Thymus (tissue), 11 donors: ENCODE measurements at regions not wholly inside any gene's neighbourhood (a gene's known extent, or its start where the extent isn't known, plus 50 kb on each side); places are given as distances from the start of the nearest gene placed in this dataset.
A peak's percentile ranks its signal among the peaks of the same experiment; 100 is the strongest.

Experiments
- DNase-seq, 9 donors: peaks; one replicate each; pipeline ENCODE4 v3.0.0-alpha.2; 2013; ENCODE audit warnings: low spot score in 9 of 9, low read depth in 6 of 9, missing footprints in 1 of 9
- H3K27ac ChIP-seq, 2 donors: one replicate each; pipeline ENCODE4 v1.5.1; 2013; ENCODE audit warnings: control low read depth in 1 of 2, low read depth in 1 of 2, low read length in 1 of 2, mild to moderate bottlenecking in 1 of 2, moderate library complexity in 1 of 2
- H3K27me3 ChIP-seq, 2 donors: one replicate each; pipeline ENCODE4 v1.5.1; 2013; ENCODE audit warnings: low read length in 1 of 2; ENCODE audit not compliant: control insufficient read depth in 2 of 2, insufficient read depth in 1 of 2
- H3K36me3 ChIP-seq, 2 donors: one replicate each; pipeline ENCODE4 v1.5.1; 2013; ENCODE audit warnings: low read length in 1 of 2, mild to moderate bottlenecking in 1 of 2, moderate library complexity in 1 of 2; ENCODE audit not compliant: control insufficient read depth in 2 of 2, insufficient read depth in 2 of 2
- H3K4me1 ChIP-seq, 2 donors: one replicate each; pipeline ENCODE4 v1.5.1; 2013; ENCODE audit warnings: low read length in 2 of 2; ENCODE audit not compliant: control insufficient read depth in 2 of 2, insufficient read depth in 2 of 2
- H3K4me3 ChIP-seq, 2 donors: one replicate each; pipeline ENCODE4 v1.5.1; 2013; ENCODE audit warnings: low read length in 2 of 2, control low read depth in 1 of 2, mild to moderate bottlenecking in 1 of 2
- H3K9me3 ChIP-seq, 2 donors: one replicate each; pipeline ENCODE4 v1.5.1; 2013; ENCODE audit warnings: low read length in 1 of 2, mild to moderate bottlenecking in 1 of 2; ENCODE audit not compliant: control insufficient read depth in 2 of 2, insufficient read depth in 1 of 2
- WGBS: extraction: QIAGEN DNeasy Blood & Tissue Kit; methylation state at CpG from one replicate; pipeline ENCODE4 v1.1.7; 2013; 5-methylcytosine and 5-hydroxymethylcytosine counted together
- donor health status: healthy.

DNA sequence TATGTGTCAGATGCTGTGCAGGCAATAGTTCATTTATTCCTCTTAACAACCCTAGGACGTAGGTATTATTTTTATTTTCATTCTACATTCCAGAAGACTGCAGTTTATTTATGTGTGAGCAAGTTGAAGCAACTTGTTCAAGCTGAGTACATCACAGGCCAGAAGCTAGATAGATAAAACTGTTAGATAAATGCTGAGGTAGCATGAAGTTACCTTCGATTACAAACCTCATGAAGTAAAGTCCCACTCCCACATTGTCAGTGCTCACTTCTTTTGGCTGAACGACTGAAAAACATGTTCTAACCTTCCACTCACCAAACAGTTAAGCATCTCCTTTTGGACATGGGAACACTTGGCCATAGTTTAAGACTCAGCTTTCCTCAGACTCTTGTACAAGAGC, 439.2 kb downstream of the TNS1 start:
- Histone ChIP-seq H3K4me1 (no peaks in the 10 kb centered on the region), H3K36me3 (no peaks in the 10 kb centered on the region), H3K9me3 (no peaks in the 10 kb centered on the region), H3K4me3 (no peak overlapping the region), H3K27ac (no peak overlapping the region), H3K27me3 (no peaks in the 10 kb centered on the region)
- WGBS, result 95% methylated on average over 3 of the region's 3 CpGs
- no peak for DNase-seq

DNA sequence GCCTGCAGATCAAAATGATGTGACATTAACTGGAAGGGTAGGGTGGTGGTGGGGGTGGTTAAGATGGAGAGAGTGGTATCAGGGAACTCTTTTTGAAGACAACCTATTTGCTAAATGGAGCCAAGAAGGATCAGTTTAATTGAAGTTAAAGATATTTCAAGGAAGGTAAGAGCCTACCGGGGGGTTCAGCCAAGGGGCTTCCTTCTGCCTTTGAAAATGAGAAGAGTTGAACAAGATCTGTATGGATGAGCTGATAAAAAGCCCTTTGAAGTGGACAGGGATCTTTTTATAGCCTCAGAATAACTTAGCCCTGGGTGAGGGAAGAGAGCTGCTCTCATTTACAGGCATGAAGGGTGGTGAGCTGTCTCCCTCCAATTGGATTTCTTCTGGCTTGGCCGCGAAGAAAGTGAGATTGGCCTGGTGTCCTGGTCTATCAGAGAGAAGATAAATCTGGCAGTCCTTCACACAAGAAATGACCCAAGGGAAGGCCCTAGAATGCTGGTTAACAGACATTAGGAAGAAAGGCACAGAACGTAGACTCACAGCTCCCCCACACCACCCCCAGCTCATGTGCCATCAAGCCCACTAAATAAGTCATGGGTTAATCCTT, 439.8 kb downstream of the TNS1 start:
- no peak for DNase-seq
- no peaks in the 10 kb centered on the region for H3K4me1 ChIP-seq
- H3K4me3 ChIP-seq, result no peak overlapping the region
- no peaks in the 10 kb centered on the region for H3K9me3 ChIP-seq
- H3K36me3 ChIP-seq, result no peaks in the 10 kb centered on the region
- 96% methylated on average over 4 of the region's 4 CpGs for WGBS
- no peaks in the 10 kb centered on the region for H3K27me3 ChIP-seq
- no peak overlapping the region for H3K27ac ChIP-seq

DNA sequence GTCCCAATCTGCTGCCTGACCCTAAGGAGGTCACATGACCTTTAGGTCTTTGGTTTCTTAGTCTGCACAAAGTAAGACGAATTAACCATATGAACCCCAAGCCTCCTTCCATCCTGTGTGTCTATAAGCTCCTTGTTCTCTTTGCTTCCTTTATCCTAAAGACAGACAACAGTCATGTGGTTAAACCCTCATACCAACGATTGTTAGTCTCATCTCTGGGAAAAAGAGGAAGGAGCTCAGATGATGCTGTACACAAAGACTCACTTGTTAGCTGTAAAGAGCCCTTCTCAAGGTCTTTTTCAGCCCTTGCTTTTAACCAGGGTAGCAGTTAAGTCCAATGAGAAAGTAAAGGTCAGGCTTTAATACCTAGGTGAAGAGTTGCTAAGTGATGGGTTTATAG, 443.7 kb downstream of the TNS1 start:
- 28% methylated on average over 2 of the region's 2 CpGs for WGBS
- no peaks in the 10 kb centered on the region for H3K36me3 ChIP-seq
- peaks cover 5 to 9% of the 10 kb centered on the region in 2 donors for H3K4me1 ChIP-seq
- H3K9me3 ChIP-seq, result no peaks in the 10 kb centered on the region
- H3K4me3 ChIP-seq, result no peak overlapping the region
- H3K27me3 ChIP-seq, result no peaks in the 10 kb centered on the region
- no peak overlapping the region for H3K27ac ChIP-seq
- no peak for DNase-seq

DNA sequence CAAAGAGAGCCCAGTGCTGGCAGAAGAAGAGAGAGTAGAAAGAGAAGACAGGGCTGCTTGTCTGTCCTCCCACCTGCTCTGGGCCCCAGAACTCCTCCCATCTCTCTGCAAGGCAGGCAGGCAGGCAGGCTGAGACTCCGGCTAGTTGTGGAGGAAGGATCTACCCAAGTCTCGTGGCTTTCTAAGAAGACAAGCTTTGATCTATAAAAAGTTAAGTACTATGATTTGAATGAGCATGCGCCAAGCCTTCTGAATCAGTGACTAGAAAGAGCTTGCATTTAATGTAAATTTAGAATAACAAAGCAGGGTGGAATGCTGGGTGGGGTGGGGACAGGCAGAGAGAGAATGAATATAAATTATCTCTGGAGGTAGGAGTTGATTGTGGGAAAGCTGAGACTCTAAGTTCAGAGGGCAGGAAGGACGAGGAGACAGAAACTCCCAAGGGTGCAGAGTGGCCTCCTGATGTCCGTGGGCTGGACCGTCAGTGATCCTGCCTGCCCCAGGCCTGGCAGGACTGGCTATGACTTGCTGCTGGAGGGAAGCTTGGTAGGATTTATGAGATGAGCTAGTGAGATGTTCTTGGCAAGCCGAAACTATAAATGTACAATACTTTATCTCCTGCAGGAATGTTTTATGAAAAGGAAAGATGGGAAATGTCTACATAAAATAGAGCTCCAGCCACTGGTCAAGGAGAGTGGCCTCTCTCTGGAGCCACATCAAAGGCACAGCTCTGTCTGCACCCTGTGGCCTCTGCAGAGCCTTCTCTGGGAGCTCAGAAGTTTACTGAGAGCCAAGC, 447.5 kb downstream of the TNS1 start:
- 58% methylated on average over 7 of the region's 7 CpGs for WGBS
- Histone ChIP-seq H3K4me1 (peaks cover 5 to 9% of the 10 kb centered on the region in 2 donors), H3K36me3 (no peaks in the 10 kb centered on the region), H3K4me3 (no peak overlapping the region), H3K9me3 (no peaks in the 10 kb centered on the region), H3K27ac (no peak overlapping the region), H3K27me3 (no peaks in the 10 kb centered on the region)
- DNase-seq, result peak; percentile 1 to 64 (median 15)

DNA sequence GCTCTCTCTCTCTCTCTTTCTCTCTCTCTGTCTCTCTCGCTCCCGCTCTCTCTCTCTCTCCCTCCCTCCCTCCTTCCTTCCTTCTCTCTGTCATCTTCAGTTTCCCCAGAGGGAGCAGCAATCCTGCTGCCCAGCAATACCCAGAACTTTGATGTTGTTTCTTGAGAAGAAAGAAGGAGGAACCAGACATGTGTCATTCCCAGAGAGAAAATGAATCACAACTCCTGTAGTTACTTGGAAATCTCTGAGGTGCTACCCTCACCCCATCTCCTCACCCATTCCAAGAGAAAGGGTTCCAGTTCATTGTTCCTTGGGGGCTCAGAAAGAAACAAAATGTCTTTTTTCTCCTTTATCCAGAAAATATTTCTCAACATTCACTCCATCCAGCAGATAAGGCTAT, 449.1 kb downstream of the TNS1 start:
- H3K4me3 ChIP-seq, result no peak overlapping the region
- WGBS, result 75% methylated on average over 2 of the region's 2 CpGs
- DNase-seq, result no peak
- no peaks in the 10 kb centered on the region for H3K36me3 ChIP-seq
- H3K27me3 ChIP-seq, result no peaks in the 10 kb centered on the region
- no peaks in the 10 kb centered on the region for H3K9me3 ChIP-seq
- no peak overlapping the region for H3K27ac ChIP-seq
- peaks cover 5 to 9% of the 10 kb centered on the region in 2 donors for H3K4me1 ChIP-seq

DNA sequence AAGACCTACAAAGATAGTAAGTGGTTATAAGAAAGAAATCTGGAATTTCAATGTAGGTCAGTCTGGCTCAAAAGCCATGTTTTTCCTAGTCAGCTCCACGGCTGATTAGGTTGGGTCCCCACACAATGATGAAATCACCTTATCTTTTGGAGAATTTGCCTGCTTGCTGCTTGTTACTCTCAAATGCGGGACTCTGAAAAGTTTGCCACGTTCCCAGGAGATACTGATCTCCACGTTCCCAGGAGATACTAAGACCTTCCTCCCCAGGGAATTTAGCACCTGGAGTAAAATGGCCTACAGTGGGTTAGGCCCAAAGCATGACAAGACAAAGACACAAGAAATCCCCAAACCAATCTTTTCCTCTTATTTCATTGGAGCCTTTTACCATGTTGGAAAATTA, 449.6 kb downstream of the TNS1 start:
- 79% methylated on average over 4 of the region's 4 CpGs for WGBS
- no peaks in the 10 kb centered on the region for H3K27me3 ChIP-seq
- no peaks in the 10 kb centered on the region for H3K9me3 ChIP-seq
- peaks cover 5 to 9% of the 10 kb centered on the region in 2 donors for H3K4me1 ChIP-seq
- H3K36me3 ChIP-seq, result no peaks in the 10 kb centered on the region
- no peak overlapping the region for H3K4me3 ChIP-seq
- DNase-seq, result no peak
- H3K27ac ChIP-seq, result no peak overlapping the region

DNA sequence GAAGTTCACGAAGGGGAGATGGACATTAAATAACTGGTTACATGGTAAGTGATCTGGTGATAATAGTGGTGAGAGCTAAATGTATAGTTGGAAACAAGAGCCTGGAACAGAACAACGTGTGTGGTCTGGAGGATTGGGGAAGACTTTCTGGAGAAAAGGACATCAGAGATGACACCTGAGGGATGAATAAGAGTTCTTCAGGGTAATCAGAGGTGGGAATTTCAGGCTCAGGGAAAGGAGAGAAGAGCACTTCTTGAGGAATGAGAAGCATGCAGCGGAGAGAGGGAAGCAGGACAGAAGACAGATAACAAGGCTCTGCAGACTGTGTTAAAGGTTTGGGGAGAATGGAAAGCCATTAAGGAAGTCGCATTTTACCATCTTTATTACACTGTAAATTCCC, 450.7 kb downstream of the TNS1 start:
- Histone ChIP-seq H3K27ac (no peak overlapping the region), H3K27me3 (no peaks in the 10 kb centered on the region), H3K9me3 (no peaks in the 10 kb centered on the region), H3K4me3 (no peak overlapping the region), H3K4me1 (peaks cover 5 to 9% of the 10 kb centered on the region in 2 donors), H3K36me3 (no peaks in the 10 kb centered on the region)
- DNase-seq, result no peak
- 94% methylated on average over 4 of the region's 4 CpGs for WGBS

DNA sequence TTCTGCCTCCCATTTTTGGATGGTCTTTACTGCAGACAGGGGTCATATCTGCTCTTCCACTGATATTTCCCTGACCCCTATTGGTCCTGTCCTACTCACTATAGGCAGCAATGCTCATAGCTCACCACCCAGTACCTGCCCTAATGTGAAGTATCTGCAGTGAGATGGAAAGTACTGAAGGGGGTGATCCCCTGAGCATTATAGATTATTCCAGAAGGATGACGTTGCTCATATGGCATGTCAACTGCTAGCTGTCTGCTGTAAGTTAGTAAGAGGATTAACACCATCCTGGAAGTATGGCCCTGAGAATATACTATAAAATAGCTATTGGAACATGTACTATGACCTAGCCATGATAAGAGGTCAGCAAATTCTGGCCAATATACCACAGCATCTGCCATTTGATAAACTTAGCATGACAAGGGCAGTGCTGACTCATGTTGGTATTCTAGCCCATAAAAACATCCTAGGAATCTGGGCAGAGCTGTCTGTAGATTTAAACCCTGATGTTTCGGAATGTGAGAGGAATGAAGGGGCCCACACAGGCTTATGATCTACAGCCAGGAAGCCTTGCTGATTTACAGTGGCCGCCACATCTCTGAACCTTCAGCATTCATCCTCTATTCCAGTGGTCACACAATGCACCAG, 451.4 kb downstream of the TNS1 start:
- Histone ChIP-seq H3K27me3 (no peaks in the 10 kb centered on the region), H3K4me1 (peaks cover 5 to 9% of the 10 kb centered on the region in 2 donors)

DNA sequence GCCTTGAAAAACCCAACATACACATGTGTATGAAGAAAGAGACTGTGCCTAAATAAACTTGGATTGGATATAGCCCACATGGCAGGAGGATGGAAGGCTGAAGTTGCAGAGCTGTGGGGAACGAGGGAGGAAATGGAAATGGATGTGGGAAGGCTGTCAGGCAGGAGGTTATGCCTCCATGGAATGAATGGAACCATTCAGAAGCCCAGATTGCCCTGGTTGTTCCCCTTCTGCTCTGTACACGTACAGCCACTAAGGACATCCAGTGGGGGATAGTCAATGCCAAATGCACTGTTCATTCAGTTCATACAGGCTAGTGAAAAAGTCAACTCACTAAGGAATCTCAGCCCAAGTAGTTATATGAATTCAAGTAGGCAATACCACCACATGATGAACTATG, 463.7 kb downstream of the TNS1 start:
- no peak overlapping the region for H3K27ac ChIP-seq
- no peaks in the 10 kb centered on the region for H3K4me1 ChIP-seq
- WGBS, result 76% methylated on average over 2 of the region's 2 CpGs

More for the DNA sequence above, 451.4 kb downstream of the TNS1 start:
- Histone ChIP-seq H3K9me3 (no peaks in the 10 kb centered on the region), H3K27ac (no peak overlapping the region), H3K4me3 (no peak overlapping the region), H3K36me3 (no peaks in the 10 kb centered on the region)
- DNase-seq, result no peak
- WGBS, result 78% methylated on average over 3 of the region's 3 CpGs

More for the DNA sequence above, 463.7 kb downstream of the TNS1 start:
- Histone ChIP-seq H3K27me3 (peaks cover 0 to 2% of the 10 kb centered on the region in 2 donors), H3K4me3 (no peak overlapping the region), H3K36me3 (no peaks in the 10 kb centered on the region), H3K9me3 (no peaks in the 10 kb centered on the region)
- DNase-seq, result no peak
